T-helper 1 cell (primary cell): ENCODE measurements at regions not wholly inside any gene's neighbourhood (a gene's known extent, or its start where the extent isn't known, plus 50 kb on each side); places are given as distances from the start of the nearest gene placed in this dataset.

Source experiments
- DNase-seq, 5 donors: peaks; one replicate each; pipeline ENCODE4 v3.0.0-alpha.2; 2012 to 2020

GRCh38 chr4:73001885-73002284, 67.6 kb downstream of the COX18 start:
- no peak for DNase-seq

GRCh38 chr4:72997409-72997808, 72.1 kb downstream of the COX18 start:
- no peak for DNase-seq

- DNase-seq, result no peak
These were observed 74.8 kb downstream of the COX18 start for GRCh38 chr4:72994670-72995069.

GRCh38 chr4:72993876-72994275, 75.6 kb downstream of the COX18 start:
- DNase-seq, result no peak

- no peak for DNase-seq
These were observed 77.6 kb downstream of the COX18 start for GRCh38 chr4:72991873-72992272.

GRCh38 chr4:72987741-72988729, 81.5 kb downstream of the COX18 start:
- no peak for DNase-seq

- no peak for DNase-seq
These were observed 85.2 kb downstream of the COX18 start for GRCh38 chr4:72984351-72984750.

- no peak for DNase-seq
These were observed 85.8 kb downstream of the COX18 start for GRCh38 chr4:72983709-72984108.

GRCh38 chr4:72977936-72978485, 91.5 kb downstream of the COX18 start:
- DNase-seq, result no peak

- DNase-seq, result no peak
These were observed 94.1 kb downstream of the COX18 start for GRCh38 chr4:72975488-72975784.

GRCh38 chr4:72974694-72975487, 94.6 kb downstream of the COX18 start:
- no peak for DNase-seq

GRCh38 chr4:72971572-72971971, 97.9 kb downstream of the COX18 start:
- no peak for DNase-seq

GRCh38 chr4:72970756-72971155, 98.8 kb downstream of the COX18 start:
- DNase-seq, result no peak

- no peak for DNase-seq
These were observed 99.5 kb downstream of the COX18 start for GRCh38 chr4:72969976-72970375.

GRCh38 chr4:72966652-72967051, 102.9 kb downstream of the COX18 start:
- DNase-seq, result peak in 1 of 5 donors; percentile 6

- no peak for DNase-seq
These were observed 110.1 kb downstream of the COX18 start for GRCh38 chr4:72959411-72959810.

GRCh38 chr4:72954811-72955210, 114.7 kb downstream of the COX18 start:
- no peak for DNase-seq

GRCh38 chr4:72953571-72953970, 115.9 kb downstream of the COX18 start:
- DNase-seq, result no peak

GRCh38 chr4:72951628-72952027, 117.9 kb downstream of the COX18 start:
- no peak for DNase-seq

- no peak for DNase-seq
These were observed 118.4 kb downstream of the COX18 start for GRCh38 chr4:72951147-72951546.

- no peak for DNase-seq
These were observed 121.4 kb downstream of the COX18 start for GRCh38 chr4:72948080-72948479.

GRCh38 chr4:72945719-72946336, 123.7 kb downstream of the COX18 start:
- no peak for DNase-seq

- DNase-seq, result no peak
These were observed 127.0 kb downstream of the COX18 start for GRCh38 chr4:72942565-72942964.
